ENCODE measurements at regions not wholly inside any gene's neighbourhood (a gene's known extent, or its start where the extent isn't known, plus 50 kb on each side); places are given as distances from the start of the nearest gene placed in this dataset.

DNA sequence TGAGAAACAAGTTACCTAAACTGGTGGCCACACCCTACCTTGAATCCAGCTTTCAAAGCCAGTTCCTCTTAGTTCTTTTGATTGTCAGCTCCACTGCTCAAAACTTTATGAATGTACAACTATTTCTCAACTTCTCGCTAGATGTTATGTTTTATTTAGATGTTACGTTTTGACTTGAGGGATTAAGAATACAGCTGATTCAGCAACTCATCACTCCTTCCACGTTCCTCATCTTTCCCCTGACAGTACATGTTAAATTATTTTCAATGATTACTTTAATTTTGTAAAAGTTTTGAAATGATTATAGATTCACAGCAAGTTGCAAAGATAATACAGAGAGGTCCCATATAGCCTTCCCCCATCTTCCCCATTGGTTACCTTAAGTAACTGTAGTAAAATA, 553.4 kb downstream of the GALR1 start:
- WGBS, 2 donors: 56 to 66% methylated on average over 3 of the region's 3 CpGs
- no peak for DNase-seq (ENCODE audit: low spot score in 2 of 2)
- intact Hi-C loops (cut with DNase I; ENCODE audit: low total_unique reads): no loop called here
- no peak overlapping the region for H3K4me3 ChIP-seq (ENCODE audit: low read depth, poor library complexity, severe bottlenecking)
- TF ChIP-seq POLR2A (IDR thresholded peaks at IDR 0.05) (no peak), CTCF (IDR thresholded peaks at IDR 0.05) (no peak)

DNA sequence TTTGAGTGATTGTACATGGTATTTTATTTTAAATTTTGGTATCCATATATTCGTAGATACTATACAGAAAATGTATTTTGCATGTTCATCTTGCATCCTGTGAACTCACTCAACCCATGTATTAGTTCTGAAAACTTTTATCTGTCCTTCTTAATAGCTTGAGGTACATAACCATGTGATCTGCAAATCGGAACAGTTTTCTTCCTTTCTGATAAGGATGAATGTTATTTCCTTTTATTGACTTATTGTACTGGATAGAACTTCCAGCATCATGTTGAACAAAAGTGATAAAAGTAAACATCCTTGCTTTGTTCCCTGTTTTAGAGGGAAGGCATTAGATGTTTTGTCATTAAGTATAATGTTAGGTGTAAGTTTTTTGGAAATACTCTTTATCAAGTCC, 554.7 kb downstream of the GALR1 start:
- 64 to 67% methylated on average over 2 of the region's 2 CpGs for WGBS, 2 donors
- no peak for DNase-seq (ENCODE audit: low spot score in 2 of 2)
- H3K4me3 ChIP-seq (ENCODE audit: low read depth, poor library complexity, severe bottlenecking): no peak overlapping the region
- intact Hi-C loops (cut with DNase I; ENCODE audit: low total_unique reads): no loop called here
- no peak for TF ChIP-seq POLR2A (IDR thresholded peaks at IDR 0.05)

DNA sequence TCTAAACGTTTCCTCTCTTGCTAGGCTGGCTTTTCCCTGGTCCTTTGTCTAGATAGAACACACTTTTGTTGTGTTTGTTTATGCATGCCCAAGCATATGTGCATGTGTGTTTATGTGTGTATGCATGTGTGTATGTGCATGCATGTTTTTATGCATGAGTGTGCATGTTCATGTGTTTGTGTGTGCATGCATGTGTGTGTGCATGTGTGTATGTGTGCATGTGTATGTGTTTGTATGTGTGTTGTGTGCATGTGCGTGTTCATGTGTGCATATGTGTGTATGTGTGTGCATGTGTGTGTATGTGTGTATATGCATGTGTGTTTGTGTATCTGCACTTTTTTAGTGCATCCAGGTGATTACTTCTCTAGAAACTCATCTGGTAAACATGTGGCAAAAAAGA, 558.0 kb downstream of the GALR1 start:
- no peak overlapping the region for H3K4me3 ChIP-seq (ENCODE audit: low read depth, poor library complexity, severe bottlenecking)
- no peak for TF ChIP-seq CTCF (IDR thresholded peaks at IDR 0.05)
- TF ChIP-seq POLR2A (IDR thresholded peaks at IDR 0.05): no peak
- intact Hi-C loops (cut with DNase I; ENCODE audit: low total_unique reads): no loop called here
- WGBS, 2 donors: 75% methylated on average over 2 of the region's 2 CpGs
- no peak for DNase-seq (ENCODE audit: low spot score in 2 of 2)

GRCh38 chr18:77811503-77811902, 561.9 kb downstream of the GALR1 start:
- H3K4me3 ChIP-seq (ENCODE audit: low read depth, poor library complexity, severe bottlenecking): no peak overlapping the region
- DNase-seq (ENCODE audit: low spot score in 2 of 2): no peak
- intact Hi-C loops (cut with DNase I; ENCODE audit: low total_unique reads): no loop called here
- WGBS, 2 donors: 47% methylated on average over 5 of the region's 5 CpGs
- TF ChIP-seq POLR2A (IDR thresholded peaks at IDR 0.05): no peak
- TF ChIP-seq CTCF (IDR thresholded peaks at IDR 0.05): no peak

GRCh38 chr18:77815666-77816338, 566.2 kb downstream of the GALR1 start:
- no peak for TF ChIP-seq CTCF (IDR thresholded peaks at IDR 0.05)
- TF ChIP-seq POLR2A (IDR thresholded peaks at IDR 0.05): no peak
- whole genome bisulfite sequencing, 2 donors: 63 to 82% methylated on average over 3 of the region's 3 CpGs
- intact Hi-C loops (cut with DNase I; ENCODE audit: low total_unique reads): no loop called here

DNA sequence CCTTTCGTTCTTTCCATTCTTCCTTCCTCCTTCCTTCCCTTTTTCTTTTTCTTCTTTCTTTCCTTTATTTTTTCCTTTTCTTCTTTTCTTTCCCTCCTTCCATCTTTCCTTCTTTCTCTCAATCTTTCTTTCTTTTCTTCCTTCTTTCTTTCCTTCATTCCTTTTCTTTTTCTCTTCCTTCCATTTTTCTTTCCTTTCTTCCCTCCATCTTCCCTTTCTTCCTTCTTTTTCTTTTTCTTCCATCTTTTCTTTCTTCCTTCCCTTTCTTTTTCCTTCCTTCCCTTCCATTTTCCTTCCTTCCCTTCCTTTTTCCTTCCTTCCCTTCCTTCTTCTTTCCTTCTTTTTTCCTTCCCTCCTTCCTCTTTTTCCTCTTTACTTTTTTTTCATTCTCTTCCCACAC, 568.7 kb downstream of the GALR1 start:
- no peak overlapping the region for H3K4me3 ChIP-seq (ENCODE audit: low read depth, poor library complexity, severe bottlenecking)
- DNase-seq (ENCODE audit: low spot score in 2 of 2): no peak
- 84 to 85% methylated on average over 1 of the region's 1 CpG for WGBS, 2 donors
- TF ChIP-seq CTCF (IDR thresholded peaks at IDR 0.05): no peak
- no peak for TF ChIP-seq POLR2A (IDR thresholded peaks at IDR 0.05)
- intact Hi-C loops (cut with DNase I; ENCODE audit: low total_unique reads): no loop called here

More at GRCh38 chr18:77815666-77816338, 566.2 kb downstream of the GALR1 start:
- DNase-seq (ENCODE audit: low spot score in 2 of 2): no peak
- H3K4me3 ChIP-seq (ENCODE audit: low read depth, poor library complexity, severe bottlenecking): no peak overlapping the region
